BE2C (cell line): ENCODE measurements at regions not wholly inside any gene's neighbourhood (a gene's known extent, or its start where the extent isn't known, plus 50 kb on each side); places are given as distances from the start of the nearest gene placed in this dataset.

Source experiments
- DNase-seq: peaks from one replicate; pipeline ENCODE4 v3.0.0-alpha.2; 2020
- H3K27me3 ChIP-seq: fragments of 250-450 bp; sonication (Bioruptor Pico); 2 replicates; pipeline ENCODE4 v1.5.1; 2020; ENCODE audit warnings: mild to moderate bottlenecking
- H3K36me3 ChIP-seq: fragments of 250-450 bp; sonication (Bioruptor Pico); 2 replicates; pipeline ENCODE4 v1.5.1; 2020; ENCODE audit warnings: mild to moderate bottlenecking
- H3K4me1 ChIP-seq: fragments of 250-450 bp; sonication (Bioruptor Pico); 2 replicates; pipeline ENCODE4 v1.5.1; 2020
- H3K4me3 ChIP-seq: 2 replicates; pipeline ENCODE4 v1.5.1; 2011; ENCODE audit warnings: low read depth, low read length
- H3K9me3 ChIP-seq: fragments of 250-450 bp; sonication (Bioruptor Pico); 2 replicates; pipeline ENCODE4 v1.5.1; 2020
- TF ChIP-seq, protein P1 (sequence below): IDR thresholded peaks from 2 replicates; pipeline ENCODE4 v1.5.1; 2012; ENCODE audit warnings: mild to moderate bottlenecking, low read depth, low read length

DNA sequence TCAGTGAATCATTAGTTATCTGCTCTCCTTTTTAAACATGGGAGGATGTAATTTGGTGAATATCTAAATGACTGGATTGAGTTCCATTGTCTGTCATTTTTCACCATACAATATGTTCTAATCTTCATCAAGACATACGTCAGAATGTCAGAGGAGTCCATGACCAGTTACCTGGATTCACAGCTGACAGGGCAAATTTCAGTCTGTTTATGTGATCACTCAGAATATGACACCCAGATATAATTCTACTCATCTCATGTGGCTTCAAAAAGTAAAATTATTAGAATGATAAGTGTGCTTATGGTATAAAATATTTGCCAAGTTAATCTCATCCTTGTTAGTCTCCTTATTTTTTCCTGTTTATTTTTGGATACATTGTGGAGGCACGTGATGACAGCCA is 150.2 kb downstream of the CDC14C start:
- Histone ChIP-seq H3K9me3 (no peaks in the 10 kb centered on the region), H3K4me3 (no peak overlapping the region), H3K4me1 (no peaks in the 10 kb centered on the region), H3K36me3 (no peaks in the 10 kb centered on the region), H3K27me3 (no peaks in the 10 kb centered on the region)
- DNase-seq, result no peak
- TF ChIP-seq, protein P1, sequence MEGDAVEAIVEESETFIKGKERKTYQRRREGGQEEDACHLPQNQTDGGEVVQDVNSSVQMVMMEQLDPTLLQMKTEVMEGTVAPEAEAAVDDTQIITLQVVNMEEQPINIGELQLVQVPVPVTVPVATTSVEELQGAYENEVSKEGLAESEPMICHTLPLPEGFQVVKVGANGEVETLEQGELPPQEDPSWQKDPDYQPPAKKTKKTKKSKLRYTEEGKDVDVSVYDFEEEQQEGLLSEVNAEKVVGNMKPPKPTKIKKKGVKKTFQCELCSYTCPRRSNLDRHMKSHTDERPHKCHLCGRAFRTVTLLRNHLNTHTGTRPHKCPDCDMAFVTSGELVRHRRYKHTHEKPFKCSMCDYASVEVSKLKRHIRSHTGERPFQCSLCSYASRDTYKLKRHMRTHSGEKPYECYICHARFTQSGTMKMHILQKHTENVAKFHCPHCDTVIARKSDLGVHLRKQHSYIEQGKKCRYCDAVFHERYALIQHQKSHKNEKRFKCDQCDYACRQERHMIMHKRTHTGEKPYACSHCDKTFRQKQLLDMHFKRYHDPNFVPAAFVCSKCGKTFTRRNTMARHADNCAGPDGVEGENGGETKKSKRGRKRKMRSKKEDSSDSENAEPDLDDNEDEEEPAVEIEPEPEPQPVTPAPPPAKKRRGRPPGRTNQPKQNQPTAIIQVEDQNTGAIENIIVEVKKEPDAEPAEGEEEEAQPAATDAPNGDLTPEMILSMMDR, result no peak

DNA sequence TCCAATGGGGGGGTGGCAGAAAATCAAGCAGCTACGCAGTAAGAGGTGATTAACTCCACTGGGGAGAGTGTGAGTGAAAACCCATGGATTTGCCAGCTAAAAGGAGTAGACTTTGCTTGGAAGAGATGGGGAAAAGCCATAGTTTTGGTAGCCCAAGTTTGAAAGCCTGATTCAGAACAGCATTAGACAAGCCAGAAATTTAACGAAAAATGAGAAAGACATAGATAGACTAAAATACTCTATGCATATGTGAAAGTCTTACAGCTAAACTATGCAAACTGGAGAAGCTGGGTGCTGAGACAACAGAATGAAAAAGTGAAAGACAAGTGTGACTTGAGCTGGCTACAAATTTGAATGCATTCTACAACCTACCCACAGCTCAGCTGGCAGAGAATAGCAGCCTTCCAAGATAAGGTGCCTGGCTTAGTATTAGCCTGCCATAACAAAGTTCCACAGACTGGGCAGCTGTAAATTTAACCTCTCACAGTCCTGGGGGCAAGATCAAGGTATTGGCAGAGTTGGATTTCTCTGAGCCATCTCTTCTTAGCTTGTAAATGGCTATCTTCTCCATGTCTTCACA is 156.6 kb downstream of the CDC14C start:
- Histone ChIP-seq H3K36me3 (no peaks in the 10 kb centered on the region), H3K27me3 (no peaks in the 10 kb centered on the region), H3K4me1 (no peaks in the 10 kb centered on the region), H3K4me3 (no peak overlapping the region), H3K9me3 (no peaks in the 10 kb centered on the region; the same call in 1 of the 2 replicates)
- DNase-seq, result no peak
- TF ChIP-seq, protein P1, result no peak

DNA sequence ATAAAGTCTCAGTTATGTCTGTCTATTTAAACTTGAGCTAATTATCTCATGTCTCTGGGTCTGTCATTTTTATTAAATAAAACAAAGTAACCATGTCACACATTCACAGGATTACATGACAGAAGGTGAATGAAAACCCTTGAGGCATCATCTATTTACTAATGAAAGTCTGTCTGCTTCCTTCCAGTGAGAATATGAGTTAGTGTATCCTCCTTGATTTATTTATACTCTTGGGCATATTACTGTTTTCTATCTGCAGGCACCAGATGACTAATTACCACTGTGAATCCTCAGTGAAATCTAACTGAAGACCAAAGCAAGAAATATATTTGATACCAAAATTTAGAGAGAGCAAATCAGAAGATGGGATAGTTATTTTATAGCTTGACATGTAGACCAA is 163.7 kb downstream of the CDC14C start:
- no peak for DNase-seq
- no peaks in the 10 kb centered on the region for H3K27me3 ChIP-seq
- no peaks in the 10 kb centered on the region for H3K9me3 ChIP-seq
- H3K4me1 ChIP-seq, result no peaks in the 10 kb centered on the region
- TF ChIP-seq, protein P1, result no peak
- no peaks in the 10 kb centered on the region for H3K36me3 ChIP-seq
- no peak overlapping the region for H3K4me3 ChIP-seq

DNA sequence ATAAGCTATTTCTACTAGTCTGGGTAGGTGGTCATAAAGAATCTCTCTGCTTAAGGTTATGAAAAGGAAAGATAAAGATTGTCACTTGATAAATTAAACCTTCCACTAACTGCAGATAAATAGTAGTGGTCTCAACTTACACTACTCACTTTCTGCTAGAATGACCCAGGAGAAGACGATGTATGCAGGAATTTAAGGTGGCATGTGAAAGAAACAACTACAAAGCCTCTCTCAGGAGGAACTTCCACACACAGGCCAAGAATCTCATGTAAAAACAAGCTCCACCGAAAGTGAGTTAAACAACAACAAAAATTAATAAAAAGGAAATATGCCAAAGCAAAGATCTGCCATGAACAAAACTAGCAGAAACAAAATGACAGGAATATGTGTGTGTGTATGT is 165.4 kb downstream of the CDC14C start:
- H3K9me3 ChIP-seq, result no peaks in the 10 kb centered on the region
- no peaks in the 10 kb centered on the region for H3K4me1 ChIP-seq
- no peaks in the 10 kb centered on the region for H3K27me3 ChIP-seq
- no peak for DNase-seq
- H3K4me3 ChIP-seq, result no peak overlapping the region
- TF ChIP-seq, protein P1, result no peak
- no peaks in the 10 kb centered on the region for H3K36me3 ChIP-seq

DNA sequence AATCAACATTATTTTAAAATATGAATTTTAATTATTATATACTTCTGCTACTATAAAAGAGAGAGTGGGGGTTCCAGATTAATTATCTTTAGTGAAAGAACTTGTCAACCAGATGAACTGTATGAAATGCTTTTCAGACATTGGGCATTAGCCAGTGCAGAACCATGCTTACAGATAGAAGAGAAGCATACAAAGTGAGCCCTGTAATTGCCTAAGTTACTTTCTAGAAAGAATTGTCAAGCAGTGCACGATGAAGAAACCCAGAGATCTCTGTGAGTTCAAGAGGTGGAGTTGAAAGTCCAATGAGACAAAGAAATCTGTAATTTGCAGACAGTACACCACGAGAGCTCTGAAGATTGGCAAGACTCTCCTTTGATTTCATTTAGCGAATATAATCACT is 166.7 kb downstream of the CDC14C start:
- Histone ChIP-seq H3K9me3 (no peaks in the 10 kb centered on the region), H3K36me3 (no peaks in the 10 kb centered on the region), H3K4me3 (no peak overlapping the region), H3K4me1 (no peaks in the 10 kb centered on the region), H3K27me3 (no peaks in the 10 kb centered on the region)
- TF ChIP-seq, protein P1, result no peak
- no peak for DNase-seq

DNA sequence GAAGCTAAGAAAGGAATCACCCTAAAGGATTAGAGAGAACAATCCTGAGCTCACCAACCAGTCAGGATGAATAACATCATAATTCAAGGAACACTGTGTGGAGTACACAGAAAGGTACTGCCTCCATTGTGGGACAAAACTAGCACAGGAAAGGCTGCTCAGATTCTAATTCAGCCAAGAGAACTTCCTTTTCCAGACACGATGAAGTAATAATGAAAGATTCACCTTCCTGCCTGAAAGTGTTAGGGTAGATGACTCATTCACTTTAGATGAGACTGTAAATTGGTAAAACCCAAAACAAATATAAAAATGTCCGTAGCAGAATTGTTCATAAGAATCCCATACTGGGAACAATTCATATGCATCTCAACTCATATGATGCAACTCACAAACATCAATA is 167.2 kb downstream of the CDC14C start:
- TF ChIP-seq, protein P1, result no peak
- H3K27me3 ChIP-seq, result no peaks in the 10 kb centered on the region
- no peaks in the 10 kb centered on the region for H3K4me1 ChIP-seq
- DNase-seq, result no peak
- no peak overlapping the region for H3K4me3 ChIP-seq
- H3K36me3 ChIP-seq, result no peaks in the 10 kb centered on the region
- no peaks in the 10 kb centered on the region for H3K9me3 ChIP-seq
